GM12875 (cell line): ENCODE measurements at regions not wholly inside any gene's neighbourhood (a gene's known extent, or its start where the extent isn't known, plus 50 kb on each side); places are given as distances from the start of the nearest gene placed in this dataset.
"Not testable (repeated sequence)": the region's sequence is repeated elsewhere in the genome, so short reads cannot be mapped to it uniquely, and the experiment has no call there.

ENCODE experiments used
- H3K4me3 ChIP-seq: one replicate; pipeline ENCODE4 v1.5.1; 2011; ENCODE audit warnings: low read depth, low read length, control low read depth
- CTCF ChIP-seq: IDR thresholded peaks from 2 replicates; pipeline ENCODE4 v1.5.1; 2011; ENCODE audit warnings: low read depth, mild to moderate bottlenecking, control low read depth, inconsistent platforms, low read length, moderate library complexity, borderline replicate concordance; ENCODE audit not compliant: insufficient read depth

- H3K4me3 ChIP-seq, result no peak overlapping the region
- TF ChIP-seq CTCF, result no peak
Measured at GRCh38 chr14:25464078-25464477, 414.1 kb upstream of the STXBP6 start.

DNA sequence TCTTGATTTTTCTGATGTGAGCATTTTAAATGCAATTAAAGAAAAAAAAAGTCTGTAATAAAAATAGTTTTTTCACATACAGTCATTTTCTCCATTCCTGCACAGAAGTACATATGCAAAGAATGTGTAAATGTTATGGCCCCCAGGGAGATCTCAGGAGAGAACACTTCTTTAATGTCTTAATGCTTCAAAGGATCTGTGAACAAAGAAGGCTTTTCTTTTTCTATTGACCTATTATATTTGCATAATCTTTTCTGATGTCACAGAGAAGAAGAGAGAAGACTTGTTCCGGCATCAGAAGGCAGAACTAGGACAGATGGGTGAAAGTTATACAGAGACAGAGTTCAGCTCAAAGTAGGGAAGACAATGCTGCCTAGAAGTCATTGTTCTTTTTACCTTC, 413.5 kb upstream of the STXBP6 start:
- no peak overlapping the region for H3K4me3 ChIP-seq
- no peak for TF ChIP-seq CTCF

DNA sequence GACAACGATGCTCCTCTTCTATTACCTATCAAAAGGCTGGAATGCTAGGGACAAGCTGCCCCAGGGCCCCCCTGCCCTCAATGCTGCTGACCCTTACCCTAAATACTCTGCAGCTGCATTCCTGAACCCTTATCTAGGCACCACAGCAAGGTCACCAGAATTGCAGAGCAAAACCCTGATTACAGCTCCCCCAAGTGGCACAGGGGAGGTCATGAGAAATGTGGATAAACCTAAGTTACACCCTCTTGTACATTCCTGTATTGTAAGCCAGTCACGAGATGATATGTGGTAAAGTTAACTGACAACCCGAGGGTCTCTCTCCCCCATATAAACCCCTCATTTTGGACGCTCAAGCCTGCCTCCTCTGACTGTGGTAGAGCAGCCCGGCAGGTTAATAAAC, 411.8 kb upstream of the STXBP6 start:
- H3K4me3 ChIP-seq, result no peak overlapping the region
- TF ChIP-seq CTCF, result no peak

DNA sequence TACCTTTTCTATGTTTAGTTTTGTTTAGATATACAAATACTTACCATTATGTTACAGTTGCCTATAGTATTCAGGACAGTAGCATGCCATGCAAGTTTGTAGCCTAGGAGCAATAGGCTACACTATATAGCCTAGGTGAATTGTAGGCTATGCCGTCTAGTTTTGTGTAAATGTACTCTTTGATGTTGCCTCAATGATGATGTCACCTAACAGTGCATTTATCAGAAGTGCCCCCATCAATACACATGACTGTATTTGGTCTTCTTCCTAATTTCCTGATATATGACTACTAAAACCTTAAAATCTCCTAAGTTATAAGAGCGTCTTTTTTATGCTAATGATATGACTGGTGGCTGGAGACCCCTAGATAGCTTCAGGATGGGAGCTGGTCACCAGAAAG, 394.4 kb upstream of the STXBP6 start:
- TF ChIP-seq CTCF, result no peak
- no peak overlapping the region for H3K4me3 ChIP-seq

- not testable (repeated sequence) for H3K4me3 ChIP-seq
Measured at GRCh38 chr14:25440382-25440781, 390.4 kb upstream of the STXBP6 start.

DNA sequence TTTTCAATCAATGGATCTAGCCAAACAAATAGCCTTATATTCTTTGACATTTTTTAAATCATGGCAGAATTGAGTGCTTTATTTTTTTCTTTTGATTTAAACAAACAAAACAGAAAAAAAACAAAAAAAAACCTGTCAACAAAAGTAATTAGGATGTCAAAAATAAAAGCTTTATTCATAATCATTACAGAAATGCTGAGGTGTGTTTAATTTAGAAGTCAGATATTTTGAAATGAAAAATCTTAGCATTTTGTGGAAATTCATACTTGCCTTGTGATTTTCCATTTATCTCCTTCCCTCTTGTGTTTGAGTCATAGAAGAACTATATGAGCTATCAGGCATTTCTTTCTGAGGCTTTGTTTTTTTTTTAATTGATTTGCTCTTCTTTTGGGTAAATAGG, 387.0 kb upstream of the STXBP6 start:
- TF ChIP-seq CTCF, result no peak
- no peak overlapping the region for H3K4me3 ChIP-seq

DNA sequence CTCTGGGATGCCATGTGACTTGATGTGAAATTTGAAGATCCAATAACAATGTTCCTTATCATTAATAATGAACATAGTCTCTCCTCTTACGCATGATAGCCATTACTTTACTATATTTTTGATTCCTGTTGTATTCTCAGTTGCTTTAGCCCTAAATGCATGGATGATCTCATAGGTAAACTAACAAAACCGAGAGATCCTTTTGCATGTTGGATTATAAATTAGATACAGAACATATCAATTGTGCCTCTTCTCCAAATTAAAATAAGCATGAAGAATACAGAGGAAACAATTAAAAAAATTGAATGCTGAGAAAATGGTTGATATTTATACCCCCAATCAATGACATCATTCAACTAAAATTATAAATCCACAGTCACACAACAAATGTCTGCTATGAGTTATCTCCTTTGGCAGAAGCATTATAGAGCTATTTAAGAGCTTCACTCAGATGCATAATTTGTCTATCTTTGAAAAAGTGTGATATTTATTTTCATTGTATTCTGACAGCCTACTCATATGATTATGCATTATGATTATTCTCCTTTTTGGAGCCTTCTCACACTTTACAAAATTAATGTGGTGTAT, 386.4 kb upstream of the STXBP6 start:
- no peak overlapping the region for H3K4me3 ChIP-seq
- TF ChIP-seq CTCF, result no peak
